Lower leg skin (tissue), 3 donors: ENCODE measurements at regions not wholly inside any gene's neighbourhood (a gene's known extent, or its start where the extent isn't known, plus 50 kb on each side); places are given as distances from the start of the nearest gene placed in this dataset.

Experiments
- CTCF ChIP-seq, 3 donors: fragments of 450-650 bp; IDR thresholded peaks; one replicate each; pipeline ENCODE4 v1.5.1; 2016; ENCODE audit warnings: antibody characterized with exemption in 3 of 3, mild to moderate bottlenecking in 3 of 3, moderate library complexity in 2 of 3
- POLR2A ChIP-seq, 2 donors: fragments of 450-650 bp; IDR thresholded peaks; one replicate each; pipeline ENCODE4 v1.6.1; 2016 to 2017; ENCODE audit warnings: antibody characterized with exemption in 2 of 2, mild to moderate bottlenecking in 1 of 2, moderate library complexity in 1 of 2

- TF ChIP-seq CTCF (IDR thresholded peaks at IDR 0.05) (no peak), POLR2A (IDR thresholded peaks at IDR 0.05) (no peak)
Measured at GRCh38 chr3:40971191-40972168, 227.8 kb upstream of the CTNNB1 start.
